EH (cell line): ENCODE measurements at regions not wholly inside any gene's neighbourhood (a gene's known extent, or its start where the extent isn't known, plus 50 kb on each side); places are given as distances from the start of the nearest gene placed in this dataset.
"Not testable (repeated sequence)": the region's sequence is repeated elsewhere in the genome, so short reads cannot be mapped to it uniquely, and the experiment has no call there.

ENCODE experiments used
- DNase-seq: peaks from one replicate; pipeline ENCODE4 v3.0.0-alpha.2; 2015; ENCODE audit warnings: low read depth

DNA sequence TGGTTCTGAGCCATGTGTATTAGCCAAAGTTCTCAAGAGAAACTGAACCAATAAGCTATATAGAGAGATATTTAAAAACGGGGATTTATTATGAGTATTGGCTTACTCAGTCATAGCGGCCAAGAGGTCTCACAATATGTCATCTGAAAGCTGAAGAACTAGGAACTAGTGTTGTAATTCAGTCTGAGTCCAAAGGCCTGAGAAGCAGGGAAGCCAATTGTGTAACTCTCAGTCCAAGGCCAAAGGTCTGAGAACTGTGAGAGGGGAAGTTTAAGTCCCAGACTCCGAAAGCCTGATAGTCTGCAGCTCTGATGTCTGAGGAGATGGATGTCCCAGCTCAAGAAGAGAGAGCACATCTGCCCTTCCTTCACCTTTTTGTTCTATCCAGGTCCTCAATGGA lies 344.8 kb upstream of the USP15 start:
- no peak for DNase-seq

DNA sequence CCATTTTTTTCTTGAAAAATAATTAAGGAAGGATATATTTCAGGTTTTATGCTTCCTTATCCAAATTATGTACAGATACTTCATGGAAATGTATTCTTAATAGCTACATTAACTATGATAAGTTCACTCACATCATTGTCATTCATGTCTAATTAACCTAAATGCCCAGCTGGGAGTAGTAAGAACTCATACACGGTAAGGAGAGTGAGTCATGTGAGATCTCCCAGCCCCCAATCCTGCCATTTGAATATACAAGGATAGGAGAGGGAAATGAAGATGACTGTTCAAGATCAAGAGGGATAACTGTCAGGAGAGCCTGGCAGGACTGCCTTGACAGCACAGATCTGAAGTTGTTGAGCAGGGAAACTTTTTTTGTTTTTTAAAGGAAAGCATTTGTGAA lies 343.4 kb upstream of the USP15 start:
- no peak for DNase-seq

DNA sequence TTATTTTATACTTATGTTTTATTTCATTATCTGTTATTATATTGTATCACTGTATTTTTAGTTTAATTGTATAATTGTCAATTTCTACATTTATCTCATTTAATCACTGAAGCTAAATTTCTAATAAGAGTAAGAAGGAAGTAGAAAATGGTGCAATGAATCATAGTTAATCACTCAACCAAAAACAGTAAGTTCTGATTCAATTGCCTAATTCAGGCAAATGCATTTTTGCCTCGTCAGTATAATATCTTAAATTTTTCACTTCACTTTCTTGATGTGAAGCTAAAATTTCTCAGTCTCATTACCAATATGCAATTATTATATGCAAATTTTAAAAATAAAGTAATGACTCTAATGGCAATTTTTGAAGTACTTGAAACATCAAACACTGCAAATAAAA lies 340.5 kb upstream of the USP15 start:
- DNase-seq: no peak

DNA sequence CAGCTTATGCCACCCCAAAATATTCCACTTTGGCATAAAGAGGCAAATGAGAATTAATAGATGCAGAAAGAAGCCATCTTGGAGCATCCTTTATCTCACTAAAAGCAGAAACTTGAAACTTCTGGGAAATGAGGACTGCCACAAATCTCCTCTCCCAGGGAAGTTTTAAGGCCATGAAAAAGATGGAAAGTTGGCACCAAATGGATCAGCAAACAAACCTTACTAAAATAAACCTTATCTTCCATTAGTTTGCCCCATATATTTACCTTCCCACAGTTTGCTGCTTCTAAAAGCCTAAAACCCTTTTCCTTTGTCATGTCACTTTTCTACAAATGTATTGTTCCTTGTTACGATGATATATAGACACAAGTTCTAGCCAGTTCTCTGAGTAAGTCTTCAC lies 340.0 kb upstream of the USP15 start:
- DNase-seq: no peak

DNA sequence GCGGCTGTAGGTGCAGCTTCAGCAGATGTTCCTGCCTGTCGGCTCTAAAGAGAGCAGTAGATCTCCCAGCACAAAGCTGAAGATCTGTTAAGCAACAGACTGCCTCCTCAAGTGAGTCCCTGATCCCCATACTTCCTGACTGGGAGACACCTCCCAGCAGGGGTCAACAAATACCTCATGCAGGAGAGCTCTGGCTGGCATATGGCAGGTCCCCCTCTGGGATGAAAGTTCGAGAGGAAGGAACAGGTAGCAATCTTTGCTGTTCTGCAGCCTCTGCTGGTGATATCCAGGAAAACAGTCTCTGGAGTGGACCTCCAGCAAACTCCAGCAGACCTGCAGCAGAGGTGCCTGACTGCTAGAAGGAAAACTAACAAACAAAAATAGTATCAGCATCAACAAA lies 337.1 kb upstream of the USP15 start:
- DNase-seq: no peak

DNA sequence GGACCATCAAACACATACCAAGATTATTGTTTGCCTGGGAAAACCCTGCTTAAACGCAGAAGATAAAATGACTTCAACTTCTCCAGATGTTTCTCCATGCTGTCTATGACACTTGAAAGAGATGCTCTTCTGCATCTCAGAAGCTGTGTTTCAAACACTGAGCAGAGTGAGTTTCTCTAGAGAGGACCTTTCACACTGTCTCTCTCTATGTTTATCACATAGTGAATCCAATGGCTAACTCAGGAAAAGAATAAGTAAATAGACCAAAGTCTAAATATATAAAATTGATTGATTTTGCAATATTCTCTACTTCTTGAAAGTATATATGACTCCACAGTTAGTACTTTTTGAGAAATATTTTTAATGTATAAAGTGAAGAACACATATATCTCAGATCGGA lies 325.6 kb upstream of the USP15 start:
- DNase-seq: no peak

DNA sequence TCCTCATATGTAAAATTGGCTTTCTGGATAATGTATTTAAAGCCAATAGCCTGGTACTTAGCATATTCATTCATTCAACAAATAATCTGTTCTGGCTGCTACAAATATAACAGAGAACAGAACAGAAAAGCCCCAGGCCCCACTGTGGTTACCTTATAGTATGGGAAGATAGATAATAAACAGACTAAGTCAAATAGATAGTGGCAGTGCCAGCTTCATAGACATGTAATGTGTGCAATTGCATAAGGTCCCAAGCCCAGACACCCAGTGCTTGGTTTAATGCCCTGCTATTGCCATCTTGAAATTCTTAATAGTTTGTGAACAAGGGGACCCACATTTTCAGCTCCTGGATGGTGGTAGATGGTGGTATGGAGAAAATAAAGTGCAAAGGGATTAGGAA lies 320.2 kb upstream of the USP15 start:
- no peak for DNase-seq

DNA sequence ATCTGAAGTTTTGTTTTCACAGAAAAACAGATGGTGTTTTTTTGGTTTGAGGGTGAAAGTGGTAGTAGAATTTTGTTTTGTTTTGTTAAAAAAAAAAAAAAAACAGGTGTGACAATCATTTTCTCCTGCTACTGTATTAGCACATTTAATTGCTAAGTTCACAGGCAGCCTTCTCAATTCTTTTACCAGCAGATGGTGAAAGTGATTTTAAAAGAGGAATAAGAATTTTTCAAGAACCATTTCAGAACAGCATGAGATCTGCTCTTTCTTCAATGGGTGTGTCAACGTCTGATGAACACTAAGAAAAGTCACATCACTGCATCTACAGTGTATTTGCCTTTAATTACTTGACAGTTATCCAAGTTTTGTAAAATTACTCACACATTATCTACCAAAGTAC lies 303.7 kb upstream of the USP15 start:
- no peak for DNase-seq

DNA sequence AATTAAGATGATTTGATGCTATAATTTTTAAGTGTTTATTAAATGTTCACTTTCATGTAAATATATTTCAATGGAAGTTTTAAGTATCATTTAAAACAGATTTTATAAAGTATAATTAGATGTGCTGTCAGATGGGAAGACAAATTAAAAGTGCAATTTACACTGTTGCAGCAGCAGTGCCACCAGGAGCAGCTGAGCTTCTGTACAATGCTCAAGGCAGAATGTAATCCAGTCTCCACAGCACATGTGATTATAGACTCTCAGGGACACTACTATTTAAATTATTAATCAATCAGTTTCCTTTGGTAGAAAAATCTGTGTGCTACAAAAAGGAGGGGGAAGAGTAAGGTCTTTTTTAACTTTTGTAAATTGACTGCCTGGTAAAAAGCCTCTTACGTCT lies 285.7 kb upstream of the USP15 start:
- no peak for DNase-seq

DNA sequence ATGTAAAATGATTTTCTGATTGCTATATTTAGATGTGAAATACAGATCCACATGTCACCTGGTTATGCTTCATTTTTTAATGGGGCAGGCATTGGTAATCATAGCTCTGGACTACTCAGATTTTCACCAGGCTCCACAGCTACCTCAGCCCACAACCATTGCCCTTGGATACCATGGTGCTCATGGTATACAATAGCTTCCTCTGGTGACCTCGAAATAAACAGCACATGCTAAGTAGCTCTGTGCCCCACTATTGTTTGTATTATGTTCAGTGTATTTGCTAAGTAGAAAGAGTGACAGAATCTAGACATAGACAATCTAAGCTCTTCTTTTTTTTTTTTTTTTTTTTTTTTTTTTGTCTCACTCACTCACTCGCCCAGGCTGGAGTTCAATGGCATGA lies 274.4 kb upstream of the USP15 start:
- no peak for DNase-seq

DNA sequence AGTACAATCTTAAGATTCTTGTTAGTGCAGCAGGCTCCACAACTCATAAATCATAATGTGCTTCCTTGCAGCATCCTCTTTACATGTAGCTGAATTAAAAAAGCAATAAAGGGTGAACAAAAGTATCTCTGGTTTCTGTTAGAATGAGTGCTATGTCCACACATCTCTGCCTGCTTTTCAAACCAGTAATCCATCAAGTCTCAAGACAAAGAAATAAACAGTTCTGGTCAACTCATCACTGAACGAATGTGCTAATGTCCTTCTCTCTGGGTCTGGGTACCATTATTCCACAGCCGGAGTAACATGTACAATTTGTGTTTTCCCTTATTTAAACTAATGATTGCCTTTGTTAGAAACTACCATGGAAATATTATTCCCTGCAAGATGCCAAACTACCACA lies 273.0 kb upstream of the USP15 start:
- DNase-seq: no peak

DNA sequence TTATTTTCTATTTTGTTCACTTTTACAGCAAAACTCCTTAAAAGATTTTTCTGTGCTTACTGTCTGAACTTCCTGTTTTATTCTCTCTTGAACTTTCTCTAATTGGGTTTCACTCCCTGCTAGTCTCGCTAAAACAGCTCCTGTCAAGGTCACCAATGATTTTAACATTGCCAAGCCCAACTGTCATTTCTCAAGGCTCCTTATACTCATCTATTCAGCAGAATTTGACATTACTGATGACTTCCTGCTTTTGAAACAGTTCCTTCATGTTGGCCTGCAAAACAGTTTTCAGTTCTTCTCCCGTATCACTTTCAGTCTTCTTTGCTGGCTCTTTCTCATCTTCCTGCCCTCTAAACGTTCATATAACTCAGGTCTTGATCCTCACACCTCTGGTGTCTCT lies 268.5 kb upstream of the USP15 start:
- DNase-seq: no peak

DNA sequence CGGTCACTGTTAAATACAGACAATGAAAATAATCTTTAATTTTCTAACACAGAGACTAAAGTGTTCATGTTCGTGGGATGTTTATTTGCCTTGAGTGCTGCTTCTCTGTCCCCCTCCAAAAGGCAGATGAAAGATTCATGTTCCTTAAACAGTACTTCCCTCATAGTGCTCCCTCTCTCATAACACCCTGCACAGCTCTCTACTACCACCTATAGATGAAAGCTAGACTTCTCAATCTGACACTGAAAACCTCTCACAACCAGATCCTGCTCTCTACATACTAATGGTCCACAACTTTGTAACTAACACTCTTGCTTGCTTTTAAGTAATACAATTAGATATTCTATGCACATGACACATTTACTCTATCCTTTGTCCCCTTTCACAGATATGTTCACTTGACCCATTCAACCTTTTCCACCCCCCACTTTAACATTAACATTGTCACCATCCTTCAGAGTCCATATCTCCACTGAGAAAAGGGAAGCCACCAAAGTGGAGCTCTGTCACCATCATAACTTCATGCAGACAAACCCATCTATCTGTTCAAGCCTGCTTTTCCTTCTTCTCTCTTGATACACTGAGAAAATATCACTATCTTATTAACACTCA lies 266.4 kb upstream of the USP15 start:
- peak; percentile 20 for DNase-seq

DNA sequence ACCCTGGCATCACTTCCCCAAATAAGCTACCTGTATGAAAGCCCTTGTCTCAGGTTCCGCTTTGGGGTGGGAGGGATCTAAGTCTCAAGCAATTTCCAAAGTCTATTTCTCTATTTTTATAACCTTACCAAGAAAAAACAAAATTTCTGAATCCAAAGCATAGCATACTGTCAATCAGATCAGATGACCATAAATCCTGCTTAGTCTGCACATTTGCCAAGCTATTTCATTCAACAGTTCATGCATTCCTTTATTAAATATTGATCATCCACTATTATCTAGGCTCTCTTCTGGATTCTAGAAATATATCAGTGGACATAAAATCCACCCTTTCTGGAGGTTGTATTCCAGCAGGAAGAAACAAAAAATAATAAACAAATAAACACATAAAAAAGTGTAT lies 263.5 kb upstream of the USP15 start:
- no peak for DNase-seq

DNA sequence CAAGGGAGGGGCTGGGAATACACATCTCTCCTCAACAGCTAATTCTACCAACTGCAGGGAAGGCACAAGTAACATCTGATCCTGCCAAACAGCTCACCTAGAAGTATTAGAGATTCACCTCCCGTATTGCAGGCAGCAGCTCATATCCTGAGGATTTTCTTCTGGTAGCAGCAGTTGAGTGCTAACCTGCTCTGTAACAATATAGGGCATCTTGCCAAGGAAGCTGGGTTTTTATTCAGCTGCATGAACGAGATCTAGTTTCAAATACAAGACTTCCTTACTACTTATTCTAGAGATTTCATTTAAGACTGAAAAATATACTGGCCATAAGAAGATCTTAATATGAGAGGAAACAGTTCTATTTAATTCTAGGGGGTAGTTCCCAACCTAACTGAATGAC lies 261.4 kb upstream of the USP15 start:
- no peak for DNase-seq

DNA sequence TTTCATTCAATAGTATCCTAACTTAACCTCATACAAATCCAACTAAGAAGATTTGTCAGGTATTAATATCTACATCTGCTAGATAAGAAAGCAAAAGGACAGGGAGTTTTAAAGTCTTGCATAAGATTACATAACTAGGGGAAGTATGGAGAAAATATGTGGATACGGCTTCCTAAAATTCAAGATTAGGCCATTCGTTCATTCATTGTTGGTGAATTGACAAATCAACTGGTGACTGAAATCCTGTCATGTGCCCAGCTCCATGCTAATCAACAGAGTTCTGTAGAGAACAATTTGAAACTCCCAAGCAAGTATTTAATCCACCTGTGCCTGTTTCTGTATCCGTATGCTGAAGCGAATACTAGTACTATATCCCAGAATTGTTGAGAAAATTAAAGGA lies 260.9 kb upstream of the USP15 start:
- no peak for DNase-seq

DNA sequence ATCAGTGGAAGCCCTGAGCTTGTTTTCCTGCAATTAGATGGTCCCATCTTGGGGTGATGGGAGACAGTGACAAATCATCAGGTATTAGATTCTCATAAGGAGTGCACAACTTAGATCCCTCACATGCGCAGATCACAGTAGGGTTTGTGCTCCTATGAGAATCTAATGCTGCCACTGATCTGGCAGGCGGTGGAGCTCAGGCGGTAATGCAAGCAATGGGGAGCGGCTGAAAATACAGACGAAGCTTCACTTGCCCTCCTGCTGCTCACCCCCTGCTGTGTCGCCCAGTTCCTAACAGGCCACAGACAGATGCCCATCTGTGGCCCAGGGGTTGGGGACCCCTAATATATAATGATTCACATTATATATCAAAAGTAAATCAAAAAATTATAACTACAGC lies 258.8 kb upstream of the USP15 start:
- DNase-seq: no peak

DNA sequence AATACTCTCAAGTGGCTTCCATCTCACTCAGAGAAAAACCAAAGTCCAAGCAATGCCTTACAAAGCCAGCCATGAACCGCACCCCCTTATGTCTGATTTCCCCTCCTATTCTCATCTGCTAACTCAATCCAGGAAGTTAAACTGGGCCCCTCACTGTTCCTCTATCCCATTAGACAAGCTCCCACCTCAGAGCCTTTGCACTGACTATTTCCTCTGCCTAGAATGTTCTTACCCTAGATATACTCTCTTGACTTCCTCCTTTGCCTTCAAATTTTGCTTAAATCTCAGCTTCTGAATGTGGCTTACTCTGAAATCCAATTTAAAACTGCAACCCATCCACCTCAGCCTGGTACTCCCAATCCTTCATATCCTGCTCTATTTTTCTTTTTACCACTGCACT lies 257.0 kb upstream of the USP15 start:
- DNase-seq: no peak

DNA sequence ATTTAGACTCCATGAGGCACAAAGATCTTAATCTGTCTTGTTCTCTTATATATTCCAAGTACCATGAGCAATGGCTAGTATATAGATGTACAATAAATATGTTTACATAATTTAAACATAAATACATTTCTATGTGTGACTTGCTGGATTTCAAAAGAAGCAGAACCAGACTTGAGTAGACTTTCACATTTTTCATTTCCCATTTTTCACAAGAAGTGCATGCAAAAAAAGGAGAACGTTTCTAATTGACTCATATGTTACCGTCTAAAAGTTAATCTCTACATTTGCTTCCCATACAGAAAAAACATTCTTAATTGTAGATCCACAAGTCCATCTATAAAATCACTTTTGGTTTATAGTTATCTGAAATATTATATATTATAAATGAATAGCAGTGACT lies 256.5 kb upstream of the USP15 start:
- DNase-seq: no peak

DNA sequence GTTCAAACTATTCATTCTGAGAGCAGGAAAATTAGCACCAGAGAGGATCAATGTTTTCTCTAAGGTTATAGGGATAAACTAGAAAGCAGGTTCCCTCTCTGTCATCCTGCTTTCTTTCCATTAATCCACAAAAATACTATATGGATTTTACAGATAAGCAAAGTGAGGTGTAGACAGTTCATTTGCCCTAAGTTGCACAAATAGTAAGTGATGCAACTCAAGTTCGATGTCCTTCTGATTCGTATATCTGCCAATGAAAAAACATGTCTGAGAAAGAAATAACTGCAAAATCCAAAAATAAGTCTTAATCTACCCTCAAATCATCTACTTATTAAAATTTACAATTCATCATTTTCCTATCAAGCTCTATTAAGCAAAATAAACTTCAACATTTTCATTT lies 254.6 kb upstream of the USP15 start:
- no peak for DNase-seq

DNA sequence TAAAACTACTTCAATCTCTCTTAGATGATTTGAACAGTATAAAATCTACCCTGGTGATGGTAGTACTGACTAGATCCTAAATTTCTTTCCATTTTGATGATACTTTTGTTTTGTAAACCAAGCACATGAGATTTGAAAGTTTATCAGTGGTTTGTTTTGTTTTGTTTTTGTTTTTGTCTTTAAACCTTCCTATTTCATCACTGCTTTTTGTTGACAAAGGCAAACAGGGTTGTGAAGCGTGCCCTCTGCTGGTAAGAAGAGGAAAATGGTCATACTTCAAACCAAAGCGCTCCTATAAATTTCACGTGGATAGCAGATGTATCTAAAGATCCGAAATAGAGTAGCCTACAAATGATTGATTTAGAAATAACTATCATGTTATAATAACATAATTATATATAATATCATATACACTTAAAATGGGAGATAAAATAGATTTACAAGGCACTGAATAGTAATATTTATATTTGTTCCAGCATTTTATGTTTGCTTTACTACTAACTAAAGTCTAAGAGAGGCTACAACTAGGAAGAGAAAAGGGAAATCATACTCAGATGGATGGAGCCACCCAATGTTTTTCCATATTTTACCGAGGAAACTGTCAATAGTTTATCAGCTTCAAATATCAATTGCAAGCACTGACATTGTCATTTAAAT lies 254.0 kb upstream of the USP15 start:
- peak; percentile 36 for DNase-seq

DNA sequence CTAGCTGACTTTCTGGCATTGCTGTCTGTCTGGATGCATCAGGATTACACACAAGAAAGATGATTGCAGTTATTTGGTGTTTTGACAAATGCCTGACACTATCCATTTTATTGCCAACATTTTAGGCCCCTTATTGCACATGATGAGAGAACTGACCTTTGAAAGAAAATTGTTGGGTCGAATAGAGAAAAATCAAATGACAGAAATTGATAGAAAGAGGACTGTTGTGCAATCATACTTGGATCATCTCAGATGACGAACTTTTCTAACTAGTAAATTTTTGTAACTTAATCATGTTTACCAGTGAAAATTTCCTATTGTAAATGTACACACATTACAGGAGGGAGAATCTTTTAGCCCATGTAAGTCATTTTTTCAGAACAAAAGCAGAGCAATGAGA lies 251.5 kb upstream of the USP15 start:
- no peak for DNase-seq

DNA sequence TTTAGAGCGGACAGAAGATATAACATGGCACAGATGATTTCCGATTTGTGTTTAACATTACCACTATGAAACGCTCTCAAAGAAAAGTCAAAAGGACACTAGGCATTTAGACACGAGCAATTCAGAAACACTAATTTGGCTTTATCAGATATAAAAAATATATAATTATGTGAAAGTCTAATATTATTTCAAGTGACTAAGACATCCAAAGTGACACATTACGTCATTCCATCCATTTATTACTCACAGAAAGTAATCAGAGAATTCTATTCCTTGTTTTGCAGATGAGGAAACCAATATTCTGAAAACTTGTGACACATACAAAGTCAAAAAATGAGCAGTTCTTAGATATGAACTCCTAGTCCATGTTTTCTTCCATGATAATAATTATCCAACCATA lies 250.8 kb upstream of the USP15 start:
- DNase-seq: no peak

DNA sequence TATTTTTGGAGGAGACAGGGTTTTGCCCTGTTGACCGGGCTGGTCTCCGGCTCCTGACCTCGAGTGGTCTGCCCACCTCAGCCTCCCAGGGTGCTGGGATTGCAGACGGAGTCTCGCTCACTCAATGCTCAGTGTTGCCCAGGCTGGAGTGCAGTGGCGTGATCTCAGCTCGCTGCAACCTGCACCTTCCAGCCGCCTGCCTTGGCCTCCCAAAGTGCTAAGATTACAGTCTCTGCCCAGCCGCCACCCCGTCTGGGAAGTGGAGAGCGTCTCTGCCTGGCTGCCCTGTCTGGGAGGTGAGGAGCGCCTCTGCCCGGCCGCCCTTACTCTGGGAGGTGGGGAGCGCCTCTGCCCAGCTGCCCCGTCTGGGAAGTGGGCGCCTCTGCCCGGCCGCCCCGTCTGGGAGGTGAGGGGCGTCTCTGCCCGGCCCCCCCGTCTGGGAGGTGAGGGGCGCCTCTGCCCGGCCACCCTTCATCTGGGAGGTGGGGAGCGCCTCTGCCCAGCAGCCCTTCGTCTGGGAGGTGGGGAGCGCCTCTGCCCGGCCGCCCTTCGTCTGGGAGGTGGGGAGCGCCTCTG lies 249.8 kb upstream of the USP15 start:
- not testable (repeated sequence) for DNase-seq
